ENCODE measurements at regions not wholly inside any gene's neighbourhood (a gene's known extent, or its start where the extent isn't known, plus 50 kb on each side); places are given as distances from the start of the nearest gene placed in this dataset.

DNA sequence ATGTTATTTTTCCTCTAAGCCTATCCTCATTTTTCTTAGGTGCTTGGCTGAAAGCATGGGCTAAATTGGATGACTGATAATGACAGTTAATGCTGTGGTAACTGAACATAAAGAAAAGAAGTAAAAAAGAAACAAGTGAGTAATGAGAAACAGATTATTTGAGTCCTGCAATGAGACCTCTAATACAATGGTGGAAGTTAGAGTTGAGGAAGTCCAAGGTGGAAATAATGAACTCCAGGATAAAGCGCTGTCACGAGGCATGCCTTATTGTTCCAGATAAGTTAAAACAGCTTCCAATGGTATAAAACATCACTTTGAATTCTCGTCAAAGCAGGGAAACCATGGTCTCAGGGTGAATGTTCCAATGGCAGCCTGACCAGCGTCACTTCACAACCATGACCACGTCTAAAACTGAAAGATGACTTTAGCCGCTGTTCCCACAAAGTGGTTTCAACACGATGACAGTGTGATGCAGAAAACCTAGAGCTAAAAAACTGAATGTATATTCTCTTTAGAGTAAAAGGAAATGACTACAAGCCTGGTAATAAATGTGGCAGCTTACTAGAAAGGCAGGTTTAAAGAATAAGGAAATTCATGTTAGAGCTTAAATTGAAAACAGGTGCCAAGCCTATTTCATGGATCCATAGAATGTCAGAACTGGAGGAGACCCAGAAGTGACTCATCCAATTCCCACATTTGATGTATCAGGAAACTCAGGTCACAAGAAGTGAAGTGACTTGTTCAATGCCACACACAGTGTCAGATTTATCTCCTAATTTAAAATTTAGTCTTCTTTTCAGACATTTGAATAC, 202.6 kb upstream of the GYPA start:
- no peak for TF ChIP-seq CTCF (IDR thresholded peaks at IDR 0.05; ENCODE audit: insufficient read depth, low read length, poor library complexity, severe bottlenecking)
- Histone ChIP-seq H3K4me3 (replicated peaks; ENCODE audit: low read depth, low read length) (no peak overlapping the region), H3K27me3 (replicated peaks; ENCODE audit: control insufficient read depth, insufficient read depth, low read length) (no peaks in the 10 kb centered on the region), H3K36me3 (ENCODE audit: control insufficient read depth, insufficient read depth, low read length) (no peaks in the 10 kb centered on the region)
- DNase-seq (ENCODE audit: extremely low read depth, insufficient read length) = peak; percentile 25

- DNase-seq (ENCODE audit: extremely low read depth, insufficient read length) = no peak
- H3K27me3 ChIP-seq (replicated peaks; ENCODE audit: control insufficient read depth, insufficient read depth, low read length) = no peaks in the 10 kb centered on the region
- no peaks in the 10 kb centered on the region for H3K36me3 ChIP-seq (ENCODE audit: control insufficient read depth, insufficient read depth, low read length)
- TF ChIP-seq CTCF (IDR thresholded peaks at IDR 0.05; ENCODE audit: insufficient read depth, low read length, poor library complexity, severe bottlenecking) = no peak
- H3K4me3 ChIP-seq (replicated peaks; ENCODE audit: low read depth, low read length) = no peak overlapping the region
These were observed 206.6 kb upstream of the GYPA start for GRCh38 chr4:144347121-144347520.

DNA sequence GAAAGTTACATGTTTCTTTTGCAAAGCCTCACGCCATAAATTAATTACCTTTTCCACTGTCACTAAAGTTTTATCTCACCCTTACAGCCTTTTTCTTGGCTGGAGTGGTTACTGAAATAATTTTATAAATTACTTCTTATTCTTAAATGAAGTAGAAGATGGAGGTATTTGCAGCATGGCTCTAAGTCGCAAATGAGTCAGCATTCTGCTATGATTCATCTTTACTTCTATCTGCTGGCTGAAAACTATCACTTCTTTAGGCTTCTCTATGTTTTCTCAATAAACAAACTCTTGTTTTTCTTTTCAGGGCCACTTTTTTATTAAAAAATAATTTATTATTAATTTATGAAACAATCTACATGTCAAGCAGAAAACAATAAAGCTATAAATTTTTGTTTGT, 210.2 kb upstream of the GYPA start:
- no peaks in the 10 kb centered on the region for H3K36me3 ChIP-seq (ENCODE audit: control insufficient read depth, insufficient read depth, low read length)
- TF ChIP-seq CTCF (IDR thresholded peaks at IDR 0.05; ENCODE audit: insufficient read depth, low read length, poor library complexity, severe bottlenecking) = no peak
- no peaks in the 10 kb centered on the region; the same call in 1 of the 2 replicates for H3K27me3 ChIP-seq (replicated peaks; ENCODE audit: control insufficient read depth, insufficient read depth, low read length)
- no peak for DNase-seq (ENCODE audit: extremely low read depth, insufficient read length)
- no peak overlapping the region for H3K4me3 ChIP-seq (replicated peaks; ENCODE audit: low read depth, low read length)

- Histone ChIP-seq H3K27me3 (replicated peaks; ENCODE audit: control insufficient read depth, insufficient read depth, low read length) (no peaks in the 10 kb centered on the region; the same call in 1 of the 2 replicates), H3K4me3 (replicated peaks; ENCODE audit: low read depth, low read length) (no peak overlapping the region), H3K36me3 (ENCODE audit: control insufficient read depth, insufficient read depth, low read length) (no peaks in the 10 kb centered on the region)
- no peak for DNase-seq (ENCODE audit: extremely low read depth, insufficient read length)
- TF ChIP-seq CTCF (IDR thresholded peaks at IDR 0.05; ENCODE audit: insufficient read depth, low read length, poor library complexity, severe bottlenecking) = no peak
These were observed 210.8 kb upstream of the GYPA start for GRCh38 chr4:144351306-144351705.

DNA sequence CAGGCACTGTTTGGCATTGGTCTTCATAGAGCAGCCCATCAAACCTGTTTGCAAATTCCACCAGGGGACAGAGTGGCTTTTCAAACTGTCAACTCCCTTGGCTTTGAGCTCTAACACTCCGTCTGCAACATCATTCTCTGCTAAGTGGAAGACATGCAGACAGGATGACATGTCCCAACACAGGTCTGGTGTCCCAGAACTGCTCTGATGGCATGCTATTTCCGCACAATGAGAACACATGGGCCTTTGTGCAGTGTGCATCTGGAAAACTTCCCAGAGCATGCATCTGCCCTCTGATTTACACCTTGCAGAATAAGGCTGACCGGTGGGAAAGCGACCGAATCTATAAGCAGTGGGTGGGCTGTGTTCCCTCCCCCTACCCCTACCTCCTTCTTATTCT, 212.8 kb upstream of the GYPA start:
- DNase-seq (ENCODE audit: extremely low read depth, insufficient read length) = no peak
- Histone ChIP-seq H3K4me3 (replicated peaks; ENCODE audit: low read depth, low read length) (no peak overlapping the region), H3K36me3 (ENCODE audit: control insufficient read depth, insufficient read depth, low read length) (no peaks in the 10 kb centered on the region), H3K27me3 (replicated peaks; ENCODE audit: control insufficient read depth, insufficient read depth, low read length) (no peaks in the 10 kb centered on the region; the same call in 1 of the 2 replicates)
- TF ChIP-seq CTCF (IDR thresholded peaks at IDR 0.05; ENCODE audit: insufficient read depth, low read length, poor library complexity, severe bottlenecking) = no peak

Data from GM06990 (cell line).